ENCODE measurements at regions not wholly inside any gene's neighbourhood (a gene's known extent, or its start where the extent isn't known, plus 50 kb on each side); places are given as distances from the start of the nearest gene placed in this dataset.

GRCh38 chr5:125541085-125541484 is 794.6 kb upstream of the ZNF608 start:
- Histone ChIP-seq H3K27ac (no peak overlapping the region), H3K4me1 (no peaks in the 10 kb centered on the region), H3K36me3 (no peaks in the 10 kb centered on the region), H3K4me3 (no peak overlapping the region), H3K9me3 (peaks cover 0 to 9% of the 10 kb centered on the region in 2 donors), H3K27me3 (no peaks in the 10 kb centered on the region)
- intact Hi-C loops (cut with DNase I; ENCODE audit: low total_unique reads) = no loop called here
- TF ChIP-seq CTCF (IDR thresholded peaks at IDR 0.05) = no peak
- no peak for TF ChIP-seq POLR2A (IDR thresholded peaks at IDR 0.05)
- no peak for DNase-seq

- H3K27ac ChIP-seq = peak overlapping the region in 1 of 2 donors; percentile 3
- H3K27me3 ChIP-seq = no peaks in the 10 kb centered on the region
- H3K36me3 ChIP-seq = no peaks in the 10 kb centered on the region
- no peaks in the 10 kb centered on the region for H3K4me1 ChIP-seq
- no peak overlapping the region for H3K4me3 ChIP-seq
- TF ChIP-seq POLR2A (IDR thresholded peaks at IDR 0.05) (no peak), CTCF (IDR thresholded peaks at IDR 0.05) (no peak)
- no peaks in the 10 kb centered on the region for H3K9me3 ChIP-seq
- intact Hi-C loops (cut with DNase I; ENCODE audit: low total_unique reads) = no loop called here
- no peak for DNase-seq
These were observed 803.0 kb upstream of the ZNF608 start for GRCh38 chr5:125549322-125549911.

- intact Hi-C loops (cut with DNase I; ENCODE audit: low total_unique reads) = no loop called here
- H3K9me3 ChIP-seq = no peaks in the 10 kb centered on the region
- no peak overlapping the region for H3K4me3 ChIP-seq
- DNase-seq = no peak
- no peak overlapping the region for H3K27ac ChIP-seq
- no peak for TF ChIP-seq POLR2A (IDR thresholded peaks at IDR 0.05)
- no peak for TF ChIP-seq CTCF (IDR thresholded peaks at IDR 0.05)
- H3K36me3 ChIP-seq = no peaks in the 10 kb centered on the region
- no peaks in the 10 kb centered on the region for H3K27me3 ChIP-seq
- no peaks in the 10 kb centered on the region for H3K4me1 ChIP-seq
These were observed 803.8 kb upstream of the ZNF608 start for GRCh38 chr5:125550274-125550673.

- H3K27me3 ChIP-seq = no peaks in the 10 kb centered on the region
- TF ChIP-seq POLR2A (IDR thresholded peaks at IDR 0.05) (no peak), CTCF (IDR thresholded peaks at IDR 0.05) (no peak)
- H3K4me3 ChIP-seq = no peak overlapping the region
- no peak overlapping the region for H3K27ac ChIP-seq
- no peak for DNase-seq
- no peaks in the 10 kb centered on the region for H3K9me3 ChIP-seq
- H3K36me3 ChIP-seq = no peaks in the 10 kb centered on the region
- no peaks in the 10 kb centered on the region for H3K4me1 ChIP-seq
- intact Hi-C loops (cut with DNase I; ENCODE audit: low total_unique reads) = no loop called here
These were observed 804.8 kb upstream of the ZNF608 start for GRCh38 chr5:125551246-125551645.

- DNase-seq = no peak
These were observed 805.4 kb upstream of the ZNF608 start for GRCh38 chr5:125551797-125552196.

More at GRCh38 chr5:125551797-125552196, 805.4 kb upstream of the ZNF608 start:
- Histone ChIP-seq H3K27ac (no peak overlapping the region), H3K9me3 (no peaks in the 10 kb centered on the region), H3K36me3 (no peaks in the 10 kb centered on the region), H3K4me1 (no peaks in the 10 kb centered on the region), H3K4me3 (no peak overlapping the region), H3K27me3 (no peaks in the 10 kb centered on the region)
- intact Hi-C loops (cut with DNase I; ENCODE audit: low total_unique reads) = no loop called here
- no peak for TF ChIP-seq CTCF (IDR thresholded peaks at IDR 0.05)
- no peak for TF ChIP-seq POLR2A (IDR thresholded peaks at IDR 0.05)
